Bronchial epithelial cell (primary cell): ENCODE measurements at regions not wholly inside any gene's neighbourhood (a gene's known extent, or its start where the extent isn't known, plus 50 kb on each side); places are given as distances from the start of the nearest gene placed in this dataset.
"Not testable (repeated sequence)": the region's sequence is repeated elsewhere in the genome, so short reads cannot be mapped to it uniquely, and the experiment has no call there.

ENCODE experiments used
- DNase-seq: peaks from one replicate; pipeline ENCODE4 v3.0.0-alpha.2; 2010; ENCODE audit warnings: low read depth
- FAIRE-seq: peaks from 2 replicates; lab custom pipeline; 2011; peaks lifted over from hg19 to GRCh38; lab: Jason Lieb, UNC
- H3K27me3 ChIP-seq: 2 replicates; pipeline ENCODE4 v1.5.1; 2011; ENCODE audit warnings: low read length; ENCODE audit not compliant: control insufficient read depth, insufficient read depth
- H3K36me3 ChIP-seq: 2 replicates; pipeline ENCODE4 v1.5.1; 2011; ENCODE audit warnings: low read length; ENCODE audit not compliant: control insufficient read depth, insufficient read depth
- H3K4me3 ChIP-seq: 2 replicates; pipeline ENCODE4 v1.5.1; 2011; ENCODE audit warnings: mild to moderate bottlenecking, low read depth, low read length, control low read depth
- CTCF ChIP-seq: IDR thresholded peaks from 2 replicates; pipeline ENCODE4 v1.5.1; 2011; ENCODE audit warnings: mild to moderate bottlenecking, moderate library complexity, low read length, control low read depth, inconsistent platforms; ENCODE audit not compliant: insufficient read depth, severe bottlenecking

GRCh38 chr1:241432241-241432640 lies 75.2 kb upstream of the RGS7 start:
- FAIRE-seq (no peak), DNase-seq (no peak)
- TF ChIP-seq CTCF = no peak
- Histone ChIP-seq H3K27me3 (no peaks in the 10 kb centered on the region), H3K36me3 (no peaks in the 10 kb centered on the region), H3K4me3 (no peak overlapping the region)

- H3K4me3 ChIP-seq, H3K36me3 ChIP-seq, FAIRE-seq, H3K27me3 ChIP-seq, DNase-seq: not testable (repeated sequence)
Measured at GRCh38 chr1:241425091-241425490, 68.1 kb upstream of the RGS7 start.

GRCh38 chr1:241424480-241424971 lies 67.5 kb upstream of the RGS7 start:
- no peak for TF ChIP-seq CTCF
- DNase-seq (no peak), FAIRE-seq (no peak)
- Histone ChIP-seq H3K36me3 (no peaks in the 10 kb centered on the region), H3K27me3 (no peaks in the 10 kb centered on the region), H3K4me3 (no peak overlapping the region)

GRCh38 chr1:241423541-241424479 lies 66.8 kb upstream of the RGS7 start:
- DNase-seq (no peak), FAIRE-seq (no peak)
- H3K4me3 ChIP-seq = peak overlapping the region; percentile 23
- H3K36me3 ChIP-seq = no peaks in the 10 kb centered on the region
- H3K27me3 ChIP-seq = no peaks in the 10 kb centered on the region
- no peak for TF ChIP-seq CTCF

DNA sequence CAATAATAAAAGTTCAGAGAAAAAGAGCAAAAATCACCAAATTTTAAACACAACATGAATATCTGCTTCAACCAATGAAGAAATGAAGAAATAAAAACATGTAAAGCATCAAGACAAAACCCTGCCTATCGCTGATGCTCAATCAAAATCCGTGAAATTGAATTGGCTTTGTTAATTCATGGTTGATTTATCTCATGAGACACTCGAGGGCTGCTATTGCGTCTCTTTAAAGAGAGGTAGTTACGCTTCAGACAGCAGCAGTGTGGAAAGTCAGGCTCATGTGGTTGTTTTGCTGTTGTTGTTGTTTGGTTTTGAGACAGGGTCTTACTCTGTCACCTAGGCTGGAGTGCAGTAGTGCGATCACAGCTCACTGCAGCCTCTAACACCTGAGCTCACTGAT lies 65.5 kb upstream of the RGS7 start:
- no peak for FAIRE-seq

More for the DNA sequence above, 65.5 kb upstream of the RGS7 start:
- H3K27me3 ChIP-seq = no peaks in the 10 kb centered on the region
- DNase-seq = no peak
- H3K36me3 ChIP-seq = no peaks in the 10 kb centered on the region
- H3K4me3 ChIP-seq = no peak overlapping the region
- no peak for TF ChIP-seq CTCF
